NCI-H2107 treated with DMSO at 0.1 percent for 48 hours (cell line): ENCODE measurements at regions not wholly inside any gene's neighbourhood (a gene's known extent, or its start where the extent isn't known, plus 50 kb on each side); places are given as distances from the start of the nearest gene placed in this dataset.

ENCODE experiments used
- DNase-seq: peaks from one replicate; lab custom pipeline; 2025; ENCODE audit not compliant: unreplicated experiment; lab: John Stamatoyannopoulos, UW

GRCh38 chr9:21561502-21561901 lies 79.4 kb upstream of the IFNE start:
- no peak for DNase-seq

GRCh38 chr9:21564175-21564574 lies 82.1 kb upstream of the IFNE start:
- no peak for DNase-seq

DNA sequence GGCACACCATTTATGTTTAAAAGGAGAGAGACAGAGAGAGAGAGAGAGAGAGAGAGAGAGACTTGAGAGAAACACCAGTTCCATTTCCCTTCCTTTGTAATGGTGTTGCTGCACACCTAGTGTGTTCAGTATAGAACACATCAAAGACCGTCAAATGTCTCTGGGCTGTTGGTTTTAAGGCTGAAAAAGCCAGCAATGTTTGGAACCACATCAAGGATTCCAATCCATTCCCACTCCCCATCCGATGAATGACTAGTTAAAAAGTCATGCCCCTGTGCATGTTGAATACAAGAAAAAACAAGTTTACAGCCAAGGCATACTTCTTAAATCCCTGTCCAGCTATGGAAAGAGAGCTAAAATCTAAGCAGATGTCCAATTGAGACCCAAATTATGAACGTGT lies 83.0 kb upstream of the IFNE start:
- no peak for DNase-seq

DNA sequence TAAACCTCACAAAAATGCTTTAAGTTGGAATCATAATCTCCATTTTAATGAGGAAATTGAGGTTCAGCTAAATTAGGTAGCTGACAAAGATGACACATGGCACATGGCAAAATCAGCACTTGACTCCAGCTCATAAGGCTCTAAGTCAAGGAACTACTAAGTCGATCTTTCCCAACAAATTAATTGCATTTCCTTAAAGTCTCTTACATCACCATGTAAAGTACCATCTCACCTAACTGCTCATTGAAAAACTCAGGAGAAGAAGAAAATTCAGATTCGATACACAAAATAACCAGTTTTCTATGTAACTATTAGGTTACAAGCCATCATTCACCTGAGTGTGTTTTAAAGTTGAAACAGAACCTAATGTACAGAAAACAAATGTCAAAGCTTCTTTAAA lies 85.8 kb upstream of the IFNE start:
- DNase-seq, result no peak

DNA sequence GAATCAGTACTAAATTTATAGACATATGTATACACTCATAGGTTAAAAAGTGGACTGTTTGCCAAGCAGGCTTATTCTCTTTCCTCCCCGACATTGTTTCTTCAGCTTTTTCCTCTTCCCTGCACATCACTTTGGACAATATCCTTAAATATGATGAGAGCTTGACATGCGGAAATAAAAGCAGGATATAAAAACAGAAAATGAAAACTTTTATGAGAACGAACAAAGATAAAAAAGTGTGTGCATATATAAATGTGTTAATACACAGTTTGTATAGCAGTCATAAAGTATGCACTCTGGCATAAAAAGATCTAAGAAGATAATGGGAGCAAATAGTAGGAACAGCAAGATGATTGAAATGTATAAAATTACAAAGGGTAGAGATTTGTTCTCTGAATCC lies 86.4 kb upstream of the IFNE start:
- DNase-seq, result no peak

DNA sequence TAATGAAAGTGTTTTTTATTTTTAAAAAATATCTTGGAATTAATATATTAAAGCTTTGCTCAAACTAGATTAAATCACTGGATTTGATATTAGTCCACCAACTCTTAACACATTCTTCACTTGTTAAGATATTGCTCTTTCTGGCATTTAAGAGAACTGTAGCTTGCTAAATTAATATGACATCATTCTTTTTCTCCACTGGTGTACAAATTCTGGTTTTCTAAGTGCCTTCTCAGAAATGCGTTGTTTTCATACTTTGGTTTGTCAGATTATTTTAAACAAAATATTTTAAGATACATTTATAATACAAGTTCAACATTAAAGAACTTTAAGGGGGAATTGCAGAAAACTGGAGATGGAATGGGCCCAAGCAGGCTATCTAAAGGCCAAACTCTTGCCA lies 87.6 kb upstream of the IFNE start:
- DNase-seq, result no peak

- no peak for DNase-seq
Measured at GRCh38 chr9:21570643-21571275, 88.6 kb upstream of the IFNE start.

- no peak for DNase-seq
Measured at GRCh38 chr9:21574261-21574660, 92.1 kb upstream of the IFNE start.

- DNase-seq, result no peak
Measured at GRCh38 chr9:21576331-21577189, 94.4 kb upstream of the IFNE start.

- DNase-seq, result no peak
Measured at GRCh38 chr9:21579247-21579671, 97.1 kb upstream of the IFNE start.

DNA sequence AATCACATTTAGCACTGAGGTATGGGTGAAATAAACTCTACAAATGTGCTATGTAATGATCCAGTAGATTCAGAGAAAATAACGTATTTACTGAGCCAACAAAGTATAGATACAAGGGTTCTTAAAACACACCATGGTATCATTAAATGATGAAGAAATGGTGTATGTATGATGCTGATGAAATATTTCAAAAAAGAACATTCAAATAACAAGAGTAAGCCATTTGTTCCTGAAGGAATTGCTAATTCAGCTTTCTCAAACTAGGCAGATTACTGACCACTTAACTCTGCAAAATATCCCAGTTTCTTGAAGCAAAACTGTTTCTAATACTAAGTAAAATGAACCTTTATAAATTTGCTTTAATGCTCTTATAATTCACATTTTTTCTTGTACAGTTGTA lies 97.6 kb upstream of the IFNE start:
- DNase-seq, result no peak

DNA sequence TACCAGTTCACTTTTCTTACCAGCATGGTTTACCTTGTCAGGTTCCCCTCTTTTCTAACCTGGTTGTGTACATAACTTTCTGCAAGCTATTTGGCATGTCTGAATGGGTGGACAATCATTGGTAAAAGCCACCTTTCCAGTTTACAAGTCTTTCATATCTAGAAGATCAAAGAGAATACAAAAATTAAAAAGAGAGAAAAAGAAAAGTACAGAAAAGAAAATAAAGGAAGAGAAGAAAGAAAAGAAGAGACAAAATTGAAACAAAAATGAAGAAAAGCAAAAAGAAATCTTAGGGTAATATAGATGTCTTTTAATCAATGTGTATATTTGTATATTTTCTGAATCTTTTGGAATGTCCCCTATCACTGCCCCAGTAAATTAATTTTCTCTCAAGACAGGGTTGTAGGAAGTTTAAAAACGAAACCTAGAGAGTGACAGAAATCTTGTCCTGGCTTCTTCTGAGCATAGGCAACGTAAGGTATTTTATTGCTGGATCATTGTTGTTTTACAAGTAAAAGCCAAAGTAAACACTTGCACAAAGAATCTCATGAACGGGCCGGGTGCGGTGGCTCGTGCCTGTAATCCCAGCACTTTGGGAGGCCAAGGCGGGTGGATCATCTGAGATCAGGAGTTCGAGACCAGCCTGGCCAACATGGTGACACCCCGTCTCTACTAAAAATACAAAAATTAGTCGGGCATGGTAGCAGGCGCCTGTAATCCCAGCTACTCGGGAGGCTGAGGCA lies 98.7 kb upstream of the IFNE start:
- DNase-seq, result no peak

- no peak for DNase-seq
Measured at GRCh38 chr9:21583628-21584377, 101.7 kb upstream of the IFNE start.

DNA sequence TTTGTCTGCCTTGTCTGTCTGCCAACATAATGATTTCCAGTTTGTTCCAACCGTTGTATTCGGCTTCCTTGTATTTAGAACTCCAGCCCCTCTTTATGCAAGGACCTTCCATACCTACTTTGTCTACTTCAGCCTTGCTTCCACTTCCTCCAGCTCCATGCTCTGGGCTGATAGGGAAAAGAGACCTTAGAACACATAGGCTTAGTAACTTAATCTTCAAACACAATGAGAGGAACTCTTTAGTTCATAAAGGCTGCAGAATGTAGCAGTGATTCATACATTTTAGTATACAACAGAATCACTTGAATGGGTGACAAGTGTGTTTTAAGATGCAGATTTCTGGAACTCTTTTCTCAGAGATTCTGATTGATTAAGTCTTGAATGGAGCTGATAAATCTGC lies 102.8 kb upstream of the IFNE start:
- no peak for DNase-seq

- no peak for DNase-seq
Measured at GRCh38 chr9:21585756-21586752, 103.9 kb upstream of the IFNE start.

DNA sequence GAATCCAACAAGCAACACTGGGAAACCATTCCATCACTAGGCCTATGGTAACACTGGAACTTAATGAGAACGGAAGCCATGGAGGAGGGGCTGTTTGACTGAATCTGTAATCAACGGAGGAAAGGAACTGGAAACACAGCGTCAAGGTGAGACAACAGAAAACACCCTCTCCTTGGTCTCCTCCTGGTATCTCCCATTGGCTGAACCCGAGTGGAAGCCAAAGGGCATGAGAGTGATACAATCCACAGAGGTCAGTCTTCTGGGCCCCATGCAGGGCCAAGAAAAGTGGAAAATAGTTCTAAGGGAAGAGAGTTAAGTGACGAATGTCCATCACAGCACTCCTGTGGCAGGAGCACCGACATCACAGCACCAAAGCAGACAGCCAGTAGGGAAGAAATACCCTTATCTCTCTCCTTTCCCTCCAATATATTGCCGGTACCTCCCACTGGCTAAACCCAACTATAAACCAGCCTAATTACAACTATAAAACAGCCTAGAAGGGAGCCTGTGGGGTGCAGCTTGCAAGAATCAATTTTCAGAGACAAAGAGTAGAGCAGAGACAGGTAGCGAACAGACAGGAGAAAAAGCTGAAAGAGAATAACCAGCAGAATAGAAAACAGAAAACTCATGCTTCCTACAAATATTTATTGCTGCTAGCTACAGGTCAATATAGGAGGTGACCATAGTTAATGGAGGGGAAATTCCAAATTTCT lies 107.4 kb upstream of the IFNE start:
- no peak for DNase-seq

DNA sequence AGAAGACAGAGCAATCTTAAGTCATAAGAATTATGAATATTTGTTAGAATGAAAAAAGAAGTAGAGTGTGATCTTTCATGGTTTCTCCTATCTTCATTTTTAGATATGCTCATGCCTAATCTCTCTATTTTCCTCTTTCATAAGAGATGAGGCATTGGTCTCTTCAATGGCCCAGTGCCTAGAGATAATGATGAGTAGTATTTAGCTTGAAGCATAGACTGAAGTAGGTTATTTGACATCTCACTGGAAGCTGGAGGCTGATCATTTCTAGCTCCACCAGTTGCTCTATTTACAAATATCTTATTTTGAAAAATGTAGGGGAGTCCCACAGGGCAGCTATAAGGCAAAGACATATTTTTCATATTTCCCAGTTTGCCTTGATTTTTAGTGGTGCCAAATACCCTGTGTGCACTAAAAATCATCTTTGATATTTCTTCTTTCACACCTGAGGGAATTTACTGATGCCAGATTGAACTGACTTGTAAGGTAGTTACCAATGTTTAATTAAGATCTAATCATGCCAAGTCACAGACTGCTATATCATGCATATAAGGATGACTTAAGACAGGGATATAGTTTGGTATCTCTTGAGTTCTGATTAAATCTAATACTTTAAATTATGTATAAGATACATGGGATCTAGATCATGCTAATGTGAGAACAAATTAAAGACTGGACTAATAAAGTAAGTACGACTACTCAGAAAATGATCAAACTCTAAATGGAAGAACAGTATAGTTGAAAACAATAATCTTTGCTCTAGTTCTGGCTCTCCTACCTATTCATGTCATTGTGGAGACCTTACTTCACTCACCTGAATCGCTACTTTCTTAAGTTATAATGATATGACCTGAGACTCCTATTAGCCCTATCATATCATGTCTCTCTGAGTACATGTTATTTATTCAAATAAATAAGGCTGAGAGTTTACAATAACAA lies 108.2 kb upstream of the IFNE start:
- DNase-seq, result no peak
